HCT116 (cell line): ENCODE measurements at regions not wholly inside any gene's neighbourhood (a gene's known extent, or its start where the extent isn't known, plus 50 kb on each side); places are given as distances from the start of the nearest gene placed in this dataset.

Experiments
- ATAC-seq: fragments of 200-7000 bp; cut with Tn5 transposase; 2 replicates; pipeline ENCODE4 v1.9.1; 2020; ENCODE audit warnings: mild to moderate bottlenecking, moderate library complexity
- BruUV-seq: library from RNA; stranded (reverse); fragments of 400-500 nt; replicated peaks from 2 replicates; lab custom pipeline; 2021; lab: Mats Ljungman, UMichigan
- CTCF ChIA-PET: fragments of 300-600 bp; sonication (Branson Sonifier 250); formaldehyde crosslinking; loops from one replicate; lab custom pipeline; 2021; ENCODE audit warnings: antibody characterized with exemption; lab: Charles Lee
- POLR2A ChIA-PET: fragments of 300-600, 350-600 bp; sonication (Branson Sonifier 250); formaldehyde crosslinking; loops from one replicate; lab custom pipeline; 2021; ENCODE audit warnings: antibody characterized with exemption; lab: Charles Lee
- RAD21 ChIA-PET, 2 experiments: fragments of 300-600 bp; sonication (Branson Sonifier 250); formaldehyde crosslinking; loops; one replicate each; lab custom pipeline; 2023; ENCODE audit warnings: low total read pairs in 2 of 2; ENCODE audit not compliant: uncharacterized antibody in 2 of 2, unreplicated experiment in 2 of 2, low non-redundant PET in 1 of 2; lab: Charles Lee
- DNase-seq: peaks from one replicate; pipeline ENCODE4 v3.0.0-alpha.2; 2010; ENCODE audit warnings: low read depth, low spot score
- H2AFZ ChIP-seq: fragments of 200-600 bp; shearing (Covaris generic), sonication (generic); 2 replicates; pipeline ENCODE4 v1.6.1; 2017; ENCODE audit warnings: low read depth, mixed run types, mixed read lengths, antibody characterized with exemption, low read length; ENCODE audit not compliant: poor library complexity, severe bottlenecking
- H3K27ac ChIP-seq: 2 replicates; pipeline ENCODE4 v1.5.1; 2012; ENCODE audit warnings: low read depth, low read length
- H3K27me3 ChIP-seq: fragments of 200-600 bp; sonication (generic); 2 replicates; pipeline ENCODE4 v1.6.1; 2016; ENCODE audit warnings: mixed run types, low read length, mixed read lengths; ENCODE audit not compliant: insufficient read depth
- H3K36me3 ChIP-seq, 2 experiments: fragments of 200-500 bp in 1 of 2; fragments of 200-600 bp in 1 of 2; sonication (Bioruptor generic) in 1 of 2; sonication (generic) in 1 of 2; 2 replicates each; pipeline versions ENCODE4 v1.5.1 to v1.6.1; 2014 to 2016; ENCODE audit warnings: low read length in 2 of 2, inconsistent platforms in 1 of 2, mixed read lengths in 1 of 2, mixed run types in 1 of 2; ENCODE audit not compliant: insufficient read depth in 2 of 2, control insufficient read depth in 1 of 2
- H3K4me1 ChIP-seq, 2 experiments: fragments of 200-600 bp in 1 of 2; sonication (generic) in 1 of 2; 2 replicates each; pipeline versions ENCODE4 v1.5.1 to v1.6.1; 2012 to 2017; ENCODE audit warnings: low read length in 2 of 2, inconsistent platforms in 1 of 2, mild to moderate bottlenecking in 1 of 2, mixed read lengths in 1 of 2, mixed run types in 1 of 2, moderate library complexity in 1 of 2; ENCODE audit not compliant: insufficient read depth in 2 of 2, control insufficient read depth in 1 of 2
- H3K4me2 ChIP-seq: fragments of 200-600 bp; sonication (generic); 2 replicates; pipeline ENCODE4 v1.6.1; 2017; ENCODE audit warnings: mixed run types, low read length, mixed read lengths
- H3K4me3 ChIP-seq, 2 experiments: fragments of 200-600 bp in 1 of 2; sonication (generic) in 1 of 2; replicated peaks in 1 of 2; 2 replicates each; pipeline ENCODE4 v1.5.1; 2011 to 2016; ENCODE audit warnings: low read length in 2 of 2, control low read depth in 1 of 2, low read depth in 1 of 2, mild to moderate bottlenecking in 1 of 2, mixed read lengths in 1 of 2, mixed run types in 1 of 2
- H3K79me2 ChIP-seq: fragments of 200-600 bp; sonication (generic); 2 replicates; pipeline ENCODE4 v1.6.1; 2017; ENCODE audit warnings: mild to moderate bottlenecking, mixed run types, low read length, moderate library complexity, mixed read lengths; ENCODE audit not compliant: insufficient read depth
- H3K9ac ChIP-seq: fragments of 200-600 bp; sonication (generic); 2 replicates; pipeline ENCODE4 v1.6.1; 2016; ENCODE audit warnings: low read length, mixed read lengths
- H3K9me2 ChIP-seq: fragments of 200-600 bp; sonication (generic), shearing (Covaris generic); 2 replicates; pipeline ENCODE4 v1.6.1; 2017; ENCODE audit warnings: mixed run types, mild to moderate bottlenecking, moderate library complexity; ENCODE audit not compliant: insufficient read depth
- H3K9me3 ChIP-seq, 2 experiments: fragments of 200-500 bp in 1 of 2; fragments of 200-600 bp in 1 of 2; sonication (Bioruptor generic) in 1 of 2; sonication (generic) in 1 of 2; 2 replicates each; pipeline ENCODE4 v1.6.1; 2014 to 2017; ENCODE audit warnings: low read length in 2 of 2, mixed read lengths in 2 of 2, inconsistent platforms in 1 of 2, low read depth in 1 of 2, mild to moderate bottlenecking in 1 of 2, mixed run types in 1 of 2, moderate library complexity in 1 of 2; ENCODE audit not compliant: control insufficient read depth in 1 of 2, insufficient read depth in 1 of 2
- H4K20me1 ChIP-seq: fragments of 200-600 bp; sonication (generic), shearing (Covaris generic); 2 replicates; pipeline ENCODE4 v1.6.1; 2017; ENCODE audit warnings: mixed run types, mild to moderate bottlenecking, moderate library complexity; ENCODE audit not compliant: insufficient read depth
- CBX3 ChIP-seq: IDR thresholded peaks from 2 replicates; pipeline ENCODE4 v1.6.1; 2012; ENCODE audit warnings: low read depth
- CEBPB ChIP-seq: IDR thresholded peaks from 2 replicates; pipeline ENCODE4 v1.6.1; 2012; ENCODE audit warnings: low read depth
- ELF1 ChIP-seq: IDR thresholded peaks from 2 replicates; pipeline ENCODE4 v1.6.1; 2012; ENCODE audit warnings: low read depth, borderline replicate concordance
- EZH2phosphoT487 ChIP-seq: fragments of 200-600 bp; IDR thresholded peaks from 2 replicates; pipeline ENCODE4 v1.6.1; 2018; ENCODE audit warnings: antibody characterized with exemption, borderline replicate concordance
- JUND ChIP-seq: IDR thresholded peaks from 2 replicates; pipeline ENCODE4 v1.6.1; 2012
- POLR2A ChIP-seq: IDR thresholded peaks from 2 replicates; pipeline ENCODE4 v1.7.0; 2011; ENCODE audit warnings: borderline replicate concordance; ENCODE audit not compliant: insufficient read depth, insufficient read length; ENCODE audit errors: extremely low read depth
- POLR2AphosphoS5 ChIP-seq: IDR thresholded peaks from 2 replicates; pipeline ENCODE4 v1.6.1; 2011; ENCODE audit warnings: mild to moderate bottlenecking, low read depth, low read length, moderate library complexity
- TCF7L2 ChIP-seq: IDR thresholded peaks from 2 replicates; pipeline ENCODE4 v1.7.0; 2011; ENCODE audit warnings: borderline replicate concordance, inconsistent platforms; ENCODE audit not compliant: insufficient read depth, insufficient read length; ENCODE audit errors: extremely low read depth
- ZBTB33 ChIP-seq: IDR thresholded peaks from 2 replicates; pipeline ENCODE4 v1.6.1; 2011; ENCODE audit warnings: mild to moderate bottlenecking, low read length, moderate library complexity; ENCODE audit not compliant: insufficient replicate concordance; ENCODE audit errors: extremely low read depth
- ZFX ChIP-seq: fragments of 450-650 bp; IDR thresholded peaks from 2 replicates; pipeline ENCODE4 v1.6.1; 2017
- ZNF274 ChIP-seq: fragments of 200-500 bp; sonication (Bioruptor generic); IDR thresholded peaks from 2 replicates; pipeline ENCODE4 v1.6.1; 2014; ENCODE audit warnings: mild to moderate bottlenecking, low read depth, low read length, inconsistent platforms
- intact Hi-C: fragments of 100-400 bp; cut with micrococcal nuclease; formaldehyde crosslinking; loops from 2 replicates; pipeline ENCODE4 v1.10.0; 2022
- TF ChIP-seq, protein P1 (sequence below), 3 experiments: fragments of 200-600 bp in 1 of 3; sonication (generic) in 1 of 3; IDR thresholded peaks in 2 of 3; conservative IDR thresholded peaks in 1 of 3; 2 replicates each; pipeline ENCODE4 v1.5.1; 2012 to 2017; ENCODE audit warnings: low read depth in 2 of 3, low read length in 2 of 3, antibody characterized with exemption in 1 of 3, borderline replicate concordance in 1 of 3, control low read depth in 1 of 3, mild to moderate bottlenecking in 1 of 3, mixed read lengths in 1 of 3, mixed run types in 1 of 3, moderate library complexity in 1 of 3; ENCODE audit not compliant: insufficient read depth in 1 of 3
- TF ChIP-seq, protein P2 (sequence below): IDR thresholded peaks from 2 replicates; pipeline ENCODE4 v1.6.1; 2012
- TF ChIP-seq, protein P3 (sequence below): IDR thresholded peaks from 2 replicates; pipeline ENCODE4 v1.6.1; 2012; ENCODE audit warnings: low read depth

- Histone ChIP-seq H3K79me2 (no peaks in the 10 kb centered on the region), H3K9me3 (peaks cover 3 to 12% of the 10 kb centered on the region in 2 experiments; a peak in 3 of 4 replicates), H4K20me1 (no peaks in the 10 kb centered on the region), H3K36me3 (no peaks in the 10 kb centered on the region), H3K4me1 (no peaks in the 10 kb centered on the region), H2AFZ (no peak overlapping the region), H3K27ac (no peak overlapping the region), H3K9me2 (no peaks in the 10 kb centered on the region), H3K27me3 (no peaks in the 10 kb centered on the region), H3K9ac (no peak overlapping the region), H3K4me2 (no peak overlapping the region), H3K4me3 (no peak overlapping the region)
- DNase-seq (no peak), ATAC-seq (no peak)
- TF ChIP-seq, protein P1, sequence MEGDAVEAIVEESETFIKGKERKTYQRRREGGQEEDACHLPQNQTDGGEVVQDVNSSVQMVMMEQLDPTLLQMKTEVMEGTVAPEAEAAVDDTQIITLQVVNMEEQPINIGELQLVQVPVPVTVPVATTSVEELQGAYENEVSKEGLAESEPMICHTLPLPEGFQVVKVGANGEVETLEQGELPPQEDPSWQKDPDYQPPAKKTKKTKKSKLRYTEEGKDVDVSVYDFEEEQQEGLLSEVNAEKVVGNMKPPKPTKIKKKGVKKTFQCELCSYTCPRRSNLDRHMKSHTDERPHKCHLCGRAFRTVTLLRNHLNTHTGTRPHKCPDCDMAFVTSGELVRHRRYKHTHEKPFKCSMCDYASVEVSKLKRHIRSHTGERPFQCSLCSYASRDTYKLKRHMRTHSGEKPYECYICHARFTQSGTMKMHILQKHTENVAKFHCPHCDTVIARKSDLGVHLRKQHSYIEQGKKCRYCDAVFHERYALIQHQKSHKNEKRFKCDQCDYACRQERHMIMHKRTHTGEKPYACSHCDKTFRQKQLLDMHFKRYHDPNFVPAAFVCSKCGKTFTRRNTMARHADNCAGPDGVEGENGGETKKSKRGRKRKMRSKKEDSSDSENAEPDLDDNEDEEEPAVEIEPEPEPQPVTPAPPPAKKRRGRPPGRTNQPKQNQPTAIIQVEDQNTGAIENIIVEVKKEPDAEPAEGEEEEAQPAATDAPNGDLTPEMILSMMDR (IDR thresholded peaks at IDR 0.05 in 2 of 3, conservative IDR thresholded peaks at IDR 0.05 in 1 of 3; ENCODE audit: borderline replicate concordance in 1 of 3, insufficient read depth in 1 of 3, low read depth in 2 of 3, low read length in 2 of 3), result no peak
- TF ChIP-seq JUND (no peak), ZBTB33 (no peak), CEBPB (no peak), CBX3 (no peak), TCF7L2 (no peak), ZNF274 (no peak), EZH2phosphoT487 (no peak), POLR2AphosphoS5 (no peak), ZFX (no peak), ELF1 (no peak), POLR2A (no peak)
- TF ChIP-seq, protein P2, sequence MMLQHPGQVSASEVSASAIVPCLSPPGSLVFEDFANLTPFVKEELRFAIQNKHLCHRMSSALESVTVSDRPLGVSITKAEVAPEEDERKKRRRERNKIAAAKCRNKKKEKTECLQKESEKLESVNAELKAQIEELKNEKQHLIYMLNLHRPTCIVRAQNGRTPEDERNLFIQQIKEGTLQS, result no peak
- TF ChIP-seq, protein P3, sequence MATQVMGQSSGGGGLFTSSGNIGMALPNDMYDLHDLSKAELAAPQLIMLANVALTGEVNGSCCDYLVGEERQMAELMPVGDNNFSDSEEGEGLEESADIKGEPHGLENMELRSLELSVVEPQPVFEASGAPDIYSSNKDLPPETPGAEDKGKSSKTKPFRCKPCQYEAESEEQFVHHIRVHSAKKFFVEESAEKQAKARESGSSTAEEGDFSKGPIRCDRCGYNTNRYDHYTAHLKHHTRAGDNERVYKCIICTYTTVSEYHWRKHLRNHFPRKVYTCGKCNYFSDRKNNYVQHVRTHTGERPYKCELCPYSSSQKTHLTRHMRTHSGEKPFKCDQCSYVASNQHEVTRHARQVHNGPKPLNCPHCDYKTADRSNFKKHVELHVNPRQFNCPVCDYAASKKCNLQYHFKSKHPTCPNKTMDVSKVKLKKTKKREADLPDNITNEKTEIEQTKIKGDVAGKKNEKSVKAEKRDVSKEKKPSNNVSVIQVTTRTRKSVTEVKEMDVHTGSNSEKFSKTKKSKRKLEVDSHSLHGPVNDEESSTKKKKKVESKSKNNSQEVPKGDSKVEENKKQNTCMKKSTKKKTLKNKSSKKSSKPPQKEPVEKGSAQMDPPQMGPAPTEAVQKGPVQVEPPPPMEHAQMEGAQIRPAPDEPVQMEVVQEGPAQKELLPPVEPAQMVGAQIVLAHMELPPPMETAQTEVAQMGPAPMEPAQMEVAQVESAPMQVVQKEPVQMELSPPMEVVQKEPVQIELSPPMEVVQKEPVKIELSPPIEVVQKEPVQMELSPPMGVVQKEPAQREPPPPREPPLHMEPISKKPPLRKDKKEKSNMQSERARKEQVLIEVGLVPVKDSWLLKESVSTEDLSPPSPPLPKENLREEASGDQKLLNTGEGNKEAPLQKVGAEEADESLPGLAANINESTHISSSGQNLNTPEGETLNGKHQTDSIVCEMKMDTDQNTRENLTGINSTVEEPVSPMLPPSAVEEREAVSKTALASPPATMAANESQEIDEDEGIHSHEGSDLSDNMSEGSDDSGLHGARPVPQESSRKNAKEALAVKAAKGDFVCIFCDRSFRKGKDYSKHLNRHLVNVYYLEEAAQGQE, result no peak
- RAD21 ChIA-PET, result no interaction called here
- intact Hi-C loops, result no loop called here
- CTCF ChIA-PET, result interaction anchor here (0.9 kb wide), 1 partner anchor 31 kb away, joined by 3 read pairs; no protein-coding TSS in a partner anchor
- POLR2A ChIA-PET, result no interaction called here
- BruUV-seq, result no TSS peak
Observed at GRCh38 chr21:26686705-26687104, 113.6 kb upstream of the CYYR1 start.
